Prostate gland (tissue), 2 donors: ENCODE measurements at regions not wholly inside any gene's neighbourhood (a gene's known extent, or its start where the extent isn't known, plus 50 kb on each side); places are given as distances from the start of the nearest gene placed in this dataset.

Source experiments
- POLR2A ChIP-seq: fragments of 450-650 bp; IDR thresholded peaks from one replicate; pipeline ENCODE4 v1.6.1; 2016; ENCODE audit warnings: antibody characterized with exemption, mild to moderate bottlenecking
- POLR2AphosphoS5 ChIP-seq: sonication (generic); formaldehyde crosslinking; IDR thresholded peaks from one replicate; pipeline ENCODE4 v1.6.1; 2017; ENCODE audit warnings: antibody characterized with exemption
- TF ChIP-seq, protein P1 (sequence below), 4 experiments: fragments of 200-600 bp in 2 of 4; fragments of 450-650 bp in 2 of 4; sonication (generic) in 2 of 4; IDR thresholded peaks; 1 replicate in 3 of 4; 2 replicates in 1 of 4; pipeline ENCODE4 v1.5.1; 2016 to 2019; ENCODE audit warnings: antibody characterized with exemption in 4 of 4, mild to moderate bottlenecking in 2 of 4, moderate library complexity in 2 of 4

DNA sequence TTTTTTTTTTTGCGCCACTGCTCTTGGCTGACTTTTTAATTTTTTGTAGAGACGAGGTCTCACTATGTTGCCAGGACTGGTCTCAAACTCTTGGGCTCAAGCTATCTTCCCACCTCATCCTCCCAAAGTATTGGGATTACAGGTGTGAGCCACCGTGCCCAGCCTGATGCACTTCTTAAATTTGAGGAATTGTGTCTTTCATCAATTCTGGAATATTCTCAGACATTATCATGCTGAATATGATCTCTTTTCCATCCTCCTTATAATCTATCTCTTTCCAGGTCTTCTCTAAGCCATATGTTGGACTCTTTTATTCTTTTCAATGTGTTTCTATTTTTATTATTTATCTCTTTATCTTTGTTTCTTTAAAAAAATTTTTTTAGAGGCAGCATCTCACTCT, 196.2 kb upstream of the IER5L start:
- TF ChIP-seq, protein P1, sequence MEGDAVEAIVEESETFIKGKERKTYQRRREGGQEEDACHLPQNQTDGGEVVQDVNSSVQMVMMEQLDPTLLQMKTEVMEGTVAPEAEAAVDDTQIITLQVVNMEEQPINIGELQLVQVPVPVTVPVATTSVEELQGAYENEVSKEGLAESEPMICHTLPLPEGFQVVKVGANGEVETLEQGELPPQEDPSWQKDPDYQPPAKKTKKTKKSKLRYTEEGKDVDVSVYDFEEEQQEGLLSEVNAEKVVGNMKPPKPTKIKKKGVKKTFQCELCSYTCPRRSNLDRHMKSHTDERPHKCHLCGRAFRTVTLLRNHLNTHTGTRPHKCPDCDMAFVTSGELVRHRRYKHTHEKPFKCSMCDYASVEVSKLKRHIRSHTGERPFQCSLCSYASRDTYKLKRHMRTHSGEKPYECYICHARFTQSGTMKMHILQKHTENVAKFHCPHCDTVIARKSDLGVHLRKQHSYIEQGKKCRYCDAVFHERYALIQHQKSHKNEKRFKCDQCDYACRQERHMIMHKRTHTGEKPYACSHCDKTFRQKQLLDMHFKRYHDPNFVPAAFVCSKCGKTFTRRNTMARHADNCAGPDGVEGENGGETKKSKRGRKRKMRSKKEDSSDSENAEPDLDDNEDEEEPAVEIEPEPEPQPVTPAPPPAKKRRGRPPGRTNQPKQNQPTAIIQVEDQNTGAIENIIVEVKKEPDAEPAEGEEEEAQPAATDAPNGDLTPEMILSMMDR (IDR thresholded peaks at IDR 0.05), result no peak
- TF ChIP-seq POLR2A (no peak), POLR2AphosphoS5 (no peak)
